ENCODE measurements at regions not wholly inside any gene's neighbourhood (a gene's known extent, or its start where the extent isn't known, plus 50 kb on each side); places are given as distances from the start of the nearest gene placed in this dataset.

- TF ChIP-seq CTCF (IDR thresholded peaks at IDR 0.05; ENCODE audit: borderline replicate concordance, extremely low read depth, low read length, poor library complexity, severe bottlenecking) (no peak), EZH2 (IDR thresholded peaks at IDR 0.05; ENCODE audit: borderline replicate concordance, low read depth, low read length, severe bottlenecking) (no peak)
Observed at GRCh38 chr4:181193131-181193930, 1049.9 kb upstream of the TENM3 start.
